Mesendoderm (in vitro differentiated cells): ENCODE measurements at regions not wholly inside any gene's neighbourhood (a gene's known extent, or its start where the extent isn't known, plus 50 kb on each side); places are given as distances from the start of the nearest gene placed in this dataset.

Experiments
- DNase-seq: peaks from one replicate; pipeline ENCODE4 v3.0.0; 2013
- H2AK5ac ChIP-seq: 2 replicates; pipeline ENCODE4 v1.6.1; 2013; ENCODE audit warnings: low read length, inconsistent platforms
- H2BK120ac ChIP-seq: 2 replicates; pipeline ENCODE4 v1.6.1; 2013; ENCODE audit warnings: low read depth, mild to moderate bottlenecking, low read length, moderate library complexity, mixed read lengths
- H2BK15ac ChIP-seq: replicated peaks from 2 replicates; pipeline ENCODE4 v1.6.1; 2013; ENCODE audit warnings: low read depth, mild to moderate bottlenecking, moderate library complexity
- H2BK5ac ChIP-seq: 2 replicates; pipeline ENCODE4 v1.6.1; 2013; ENCODE audit warnings: low read length, inconsistent platforms
- H3K18ac ChIP-seq: 2 replicates; pipeline ENCODE4 v1.6.1; 2013; ENCODE audit warnings: mild to moderate bottlenecking, low read length, mixed read lengths
- H3K23ac ChIP-seq: one replicate; pipeline ENCODE4 v1.6.1; 2013; ENCODE audit warnings: low read length
- H3K27ac ChIP-seq: 2 replicates; pipeline ENCODE4 v1.5.1; 2013; ENCODE audit warnings: low read depth, mild to moderate bottlenecking, inconsistent platforms, low read length, moderate library complexity
- H3K27me3 ChIP-seq: 2 replicates; pipeline ENCODE4 v1.6.1; 2013; ENCODE audit warnings: low read length, control low read depth, mild to moderate bottlenecking, inconsistent platforms; ENCODE audit not compliant: insufficient read depth, poor library complexity
- H3K36me3 ChIP-seq: 2 replicates; pipeline ENCODE4 v1.6.1; 2013; ENCODE audit warnings: low read length, inconsistent platforms; ENCODE audit not compliant: control insufficient read depth, insufficient read depth
- H3K4ac ChIP-seq: one replicate; pipeline ENCODE4 v1.6.1; 2013; ENCODE audit warnings: low read depth, mild to moderate bottlenecking, low read length, moderate library complexity
- H3K4me1 ChIP-seq: 2 replicates; pipeline ENCODE4 v1.6.1; 2013; ENCODE audit warnings: low read depth, low read length, inconsistent platforms; ENCODE audit not compliant: control insufficient read depth
- H3K4me2 ChIP-seq: 2 replicates; pipeline ENCODE4 v1.6.1; 2013; ENCODE audit warnings: low read length
- H3K4me3 ChIP-seq: 2 replicates; pipeline ENCODE4 v1.5.1; 2013; ENCODE audit warnings: mild to moderate bottlenecking, low read length
- H3K56ac ChIP-seq: one replicate; pipeline ENCODE4 v1.6.1; 2013; ENCODE audit warnings: low read length
- H3K79me1 ChIP-seq: 2 replicates; pipeline ENCODE4 v1.6.1; 2013; ENCODE audit warnings: low read length, inconsistent platforms
- H3K79me2 ChIP-seq: 2 replicates; pipeline ENCODE4 v1.6.1; 2013; ENCODE audit warnings: mild to moderate bottlenecking, low read length; ENCODE audit not compliant: control insufficient read depth, insufficient read depth
- H3K9ac ChIP-seq: 2 replicates; pipeline ENCODE4 v1.6.1; 2013; ENCODE audit warnings: low read length, inconsistent platforms
- H4K5ac ChIP-seq: one replicate; pipeline ENCODE4 v1.6.1; 2013; ENCODE audit warnings: low read length
- H4K8ac ChIP-seq: one replicate; pipeline ENCODE4 v1.6.1; 2013; ENCODE audit warnings: low read depth, mild to moderate bottlenecking, control low read depth, low read length, moderate library complexity
- WGBS: extraction: QIAGEN DNeasy Blood & Tissue Kit; methylation state at CpG from one replicate; pipeline ENCODE4 v1.1.7; 2013; ENCODE audit warnings: low lambda C conversion rate, missing lambda C conversion rate; ENCODE audit not compliant: insufficient coverage; ENCODE audit errors: extremely low coverage; 5-methylcytosine and 5-hydroxymethylcytosine counted together

GRCh38 chr3:124660599-124660998 lies 69.7 kb upstream of the UMPS start:
- H3K27me3 ChIP-seq, result no peaks in the 10 kb centered on the region
- H2BK15ac ChIP-seq, result no peak overlapping the region

GRCh38 chr3:124663690-124664089 lies 66.6 kb upstream of the UMPS start:
- H3K4me3 ChIP-seq, result no peak overlapping the region
- no peak overlapping the region for H3K23ac ChIP-seq
- H4K5ac ChIP-seq, result no peak overlapping the region
- H3K56ac ChIP-seq, result no peak overlapping the region
- H2BK5ac ChIP-seq, result no peak overlapping the region
- no peaks in the 10 kb centered on the region for H3K79me1 ChIP-seq
- H4K8ac ChIP-seq, result no peak overlapping the region
- H3K27me3 ChIP-seq, result no peaks in the 10 kb centered on the region
- no peaks in the 10 kb centered on the region for H3K4me1 ChIP-seq
- no peak overlapping the region for H3K4me2 ChIP-seq
- no peak overlapping the region for H3K4ac ChIP-seq
- no CpG with 5 or more reads among the region's 2 CpGs for WGBS
- H3K27ac ChIP-seq, result no peak overlapping the region
- no peak overlapping the region for H2BK15ac ChIP-seq
- H3K79me2 ChIP-seq, result no peaks in the 10 kb centered on the region
- no peak overlapping the region for H2AK5ac ChIP-seq
- no peak for DNase-seq
- no peak overlapping the region for H2BK120ac ChIP-seq
- no peak overlapping the region for H3K9ac ChIP-seq
- no peaks in the 10 kb centered on the region for H3K36me3 ChIP-seq
- no peak overlapping the region for H3K18ac ChIP-seq

More at GRCh38 chr3:124660599-124660998, 69.7 kb upstream of the UMPS start:
- no CpG with 5 or more reads among the region's 1 CpG for WGBS
- Histone ChIP-seq H3K56ac (no peak overlapping the region), H3K18ac (no peak overlapping the region), H3K4me2 (no peak overlapping the region), H3K4me1 (no peaks in the 10 kb centered on the region), H3K9ac (no peak overlapping the region), H3K27ac (no peak overlapping the region), H3K79me2 (no peaks in the 10 kb centered on the region), H3K79me1 (no peaks in the 10 kb centered on the region), H3K36me3 (peaks cover 2% of the 10 kb centered on the region), H4K5ac (no peak overlapping the region), H4K8ac (no peak overlapping the region), H2AK5ac (no peak overlapping the region), H2BK120ac (no peak overlapping the region), H3K4me3 (no peak overlapping the region), H2BK5ac (no peak overlapping the region), H3K4ac (no peak overlapping the region), H3K23ac (no peak overlapping the region)
- DNase-seq, result no peak

GRCh38 chr3:124664804-124665203 lies 65.4 kb upstream of the UMPS start:
- no peaks in the 10 kb centered on the region for H3K79me2 ChIP-seq
- H2BK120ac ChIP-seq, result no peak overlapping the region
- H4K8ac ChIP-seq, result no peak overlapping the region
- no peaks in the 10 kb centered on the region for H3K79me1 ChIP-seq
- no peak overlapping the region for H3K23ac ChIP-seq
- H3K18ac ChIP-seq, result no peak overlapping the region
- H2AK5ac ChIP-seq, result no peak overlapping the region
- H3K4me2 ChIP-seq, result no peak overlapping the region
- H3K36me3 ChIP-seq, result no peaks in the 10 kb centered on the region
- no peak overlapping the region for H3K4me3 ChIP-seq
- no CpG with 5 or more reads among the region's 2 CpGs for WGBS
- no peak overlapping the region for H2BK5ac ChIP-seq
- no peak overlapping the region for H3K4ac ChIP-seq
- H2BK15ac ChIP-seq, result no peak overlapping the region
- no peak for DNase-seq
- no peaks in the 10 kb centered on the region for H3K27me3 ChIP-seq
- H3K4me1 ChIP-seq, result no peaks in the 10 kb centered on the region
- no peak overlapping the region for H3K56ac ChIP-seq
- H3K27ac ChIP-seq, result no peak overlapping the region
- H4K5ac ChIP-seq, result no peak overlapping the region
- H3K9ac ChIP-seq, result no peak overlapping the region

GRCh38 chr3:124666067-124666466 lies 64.2 kb upstream of the UMPS start:
- H3K23ac ChIP-seq, result no peak overlapping the region
- H2BK15ac ChIP-seq, result no peak overlapping the region
- H3K56ac ChIP-seq, result no peak overlapping the region
- no peaks in the 10 kb centered on the region for H3K27me3 ChIP-seq
- no peak overlapping the region for H2BK120ac ChIP-seq
- no peak overlapping the region for H3K4ac ChIP-seq
- no peak overlapping the region for H4K5ac ChIP-seq
- WGBS, result no CpG with 5 or more reads among the region's 5 CpGs
- H4K8ac ChIP-seq, result no peak overlapping the region
- no peak overlapping the region for H3K9ac ChIP-seq
- no peaks in the 10 kb centered on the region for H3K36me3 ChIP-seq
- no peak overlapping the region for H2AK5ac ChIP-seq
- no peak overlapping the region for H3K4me2 ChIP-seq
- no peak overlapping the region for H3K27ac ChIP-seq
- no peak overlapping the region for H3K18ac ChIP-seq
- no peaks in the 10 kb centered on the region for H3K79me1 ChIP-seq
- no peak overlapping the region for H3K4me3 ChIP-seq
- no peak overlapping the region for H2BK5ac ChIP-seq
- H3K79me2 ChIP-seq, result no peaks in the 10 kb centered on the region
- no peaks in the 10 kb centered on the region for H3K4me1 ChIP-seq
- no peak for DNase-seq

GRCh38 chr3:124669470-124669869 lies 60.8 kb upstream of the UMPS start:
- no peak overlapping the region for H2BK120ac ChIP-seq
- no peaks in the 10 kb centered on the region for H3K4me1 ChIP-seq
- no peak overlapping the region for H2AK5ac ChIP-seq
- H3K23ac ChIP-seq, result no peak overlapping the region
- H3K4ac ChIP-seq, result no peak overlapping the region
- H3K27ac ChIP-seq, result no peak overlapping the region
- H4K5ac ChIP-seq, result no peak overlapping the region
- no peak overlapping the region for H2BK15ac ChIP-seq
- H3K36me3 ChIP-seq, result peaks cover 2% of the 10 kb centered on the region
- H3K9ac ChIP-seq, result no peak overlapping the region
- no peak overlapping the region for H4K8ac ChIP-seq
- no peak for DNase-seq
- no peak overlapping the region for H3K4me2 ChIP-seq
- no peak overlapping the region for H2BK5ac ChIP-seq
- H3K18ac ChIP-seq, result no peak overlapping the region
- no peak overlapping the region for H3K56ac ChIP-seq
- no peaks in the 10 kb centered on the region for H3K27me3 ChIP-seq
- no peaks in the 10 kb centered on the region for H3K79me2 ChIP-seq
- no peak overlapping the region for H3K4me3 ChIP-seq
- WGBS, result no CpG with 5 or more reads among the region's 3 CpGs
- H3K79me1 ChIP-seq, result no peaks in the 10 kb centered on the region

GRCh38 chr3:124671106-124671505 lies 59.1 kb upstream of the UMPS start:
- Histone ChIP-seq H3K36me3 (peaks cover 2% of the 10 kb centered on the region), H2BK5ac (no peak overlapping the region), H3K27ac (no peak overlapping the region), H3K56ac (no peak overlapping the region), H4K5ac (no peak overlapping the region), H3K18ac (no peak overlapping the region), H3K27me3 (no peaks in the 10 kb centered on the region), H2BK120ac (no peak overlapping the region), H4K8ac (no peak overlapping the region), H3K79me2 (no peaks in the 10 kb centered on the region), H3K4me3 (no peak overlapping the region), H3K23ac (no peak overlapping the region), H3K79me1 (no peaks in the 10 kb centered on the region), H3K4me2 (no peak overlapping the region), H3K4me1 (no peaks in the 10 kb centered on the region), H2AK5ac (no peak overlapping the region), H2BK15ac (no peak overlapping the region), H3K4ac (no peak overlapping the region), H3K9ac (no peak overlapping the region)
- WGBS, result no CpG with 5 or more reads among the region's 5 CpGs
- no peak for DNase-seq
